Lung microvascular endothelial cell (primary cell): ENCODE measurements at regions not wholly inside any gene's neighbourhood (a gene's known extent, or its start where the extent isn't known, plus 50 kb on each side); places are given as distances from the start of the nearest gene placed in this dataset.

Experiments
- DNase-seq, 2 donors: peaks; one replicate each; pipeline versions ENCODE4 v3.0.0 to v3.0.0-alpha.2; 2010; ENCODE audit warnings: low read depth in 2 of 2

- DNase-seq, result no peak
Observed at GRCh38 chr10:123952099-123952498, 60.5 kb upstream of the CPXM2 start.

- DNase-seq, result no peak
Observed at GRCh38 chr10:123948030-123948823, 56.6 kb upstream of the CPXM2 start.

DNA sequence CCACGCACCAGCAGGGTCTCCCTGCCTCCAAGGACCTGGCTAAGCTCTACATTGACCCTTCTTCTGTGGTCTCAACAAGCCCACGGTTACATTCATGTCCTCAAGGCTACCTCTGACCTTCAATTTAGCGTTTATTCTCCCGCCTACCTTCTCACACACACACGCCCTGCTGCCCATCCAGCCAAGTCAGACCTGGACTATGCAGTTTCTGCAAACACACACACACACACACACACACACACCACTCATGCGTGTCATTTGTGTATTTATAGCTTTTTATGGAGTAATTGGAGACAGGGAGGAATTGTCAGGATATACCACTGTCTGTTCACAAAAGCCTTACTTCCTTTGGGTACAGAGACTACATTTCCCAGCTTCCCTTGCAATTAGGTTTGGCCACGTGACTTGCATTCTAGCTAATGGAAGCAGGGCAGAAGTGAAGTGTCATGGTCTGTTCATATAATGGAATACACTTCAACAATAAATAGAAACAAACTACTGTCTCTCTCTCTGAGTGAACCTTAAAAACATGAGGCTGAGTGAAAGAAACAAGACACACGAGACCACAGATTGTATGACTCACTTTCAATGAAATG lies 53.8 kb upstream of the CPXM2 start:
- peak; percentile 31 to 53 for DNase-seq

GRCh38 chr10:123944661-123945060 lies 53.1 kb upstream of the CPXM2 start:
- DNase-seq, result no peak

- no peak for DNase-seq
Observed at GRCh38 chr10:123943307-123943706, 51.7 kb upstream of the CPXM2 start.

- no peak for DNase-seq
Observed at GRCh38 chr10:123942114-123942861, 50.7 kb upstream of the CPXM2 start.
